Heart left ventricle (tissue), 13 donors: ENCODE measurements at regions not wholly inside any gene's neighbourhood (a gene's known extent, or its start where the extent isn't known, plus 50 kb on each side); places are given as distances from the start of the nearest gene placed in this dataset.

Source experiments
- CTCF ChIP-seq, 12 donors: fragments of 200-600 bp; sonication (generic) in 4 of 12; IDR thresholded peaks; one replicate each; pipeline versions ENCODE4 v1.5.0 to v1.8.0; 2018 to 2022; ENCODE audit warnings: antibody characterized with exemption in 12 of 12, mild to moderate bottlenecking in 5 of 12
- POLR2A ChIP-seq, 2 donors: fragments of 450-650 bp; IDR thresholded peaks; one replicate each; pipeline ENCODE4 v1.6.1; 2017; ENCODE audit warnings: antibody characterized with exemption in 2 of 2, mild to moderate bottlenecking in 2 of 2, moderate library complexity in 2 of 2
- donor health status: ischemic (EF 13 %, LVEDD 7.1; RV severe dilation, severe dysfunction).
- donor health status: DM: no; HTN: yes; CAD: no.
- donor health status: DM: no; HTN: no; CAD: no.
- donor health status: ischemic (EF 25% LVEDD 6.9; RV normal size, moderate dysfunction).
- donor health status: ischemic (EF 25% LVEDD 5.7; RV mildly dilated, moderate dysfunction).
- donor health status: ischemic (EF 35%, LVEDD 5.7; RV mildly dilated, moderate dysfunction).
- donor health status: nonischemic (EF 11% LVEDD 7.7; RV severe dilation, severe dysfunction).
- donor health status: DM: yes; HTN: yes; CAD: no.
- donor health status: PGD.
- donor health status: ischemic (EF 29% LVEDD 5.4; RV normal size, mild dysfunction).
- donor health status: nonischemic (EF 23%, LVEDD 6.1; RV moderate dilation, normal function).

DNA sequence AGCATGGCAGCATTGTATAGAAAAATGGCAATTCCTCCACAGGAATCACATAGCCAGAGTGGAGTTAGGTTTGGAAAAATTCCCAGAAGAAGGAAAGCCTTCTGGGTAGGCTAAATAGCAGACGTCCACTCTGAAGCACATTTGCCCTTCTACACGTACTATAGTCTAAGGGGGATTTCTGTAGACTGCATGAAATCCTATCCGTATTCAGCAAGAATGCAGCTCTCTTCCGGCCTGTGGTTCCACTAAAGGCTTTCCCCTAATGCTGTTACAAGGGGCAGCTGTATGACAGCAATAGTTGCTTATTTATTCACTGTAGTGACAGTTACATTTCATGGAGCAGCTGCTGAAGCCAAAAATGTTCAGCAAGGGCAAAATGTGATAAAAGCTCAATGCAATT lies 263.6 kb downstream of the RWDD3 start:
- no peak for TF ChIP-seq CTCF (IDR thresholded peaks at IDR 0.05)
- TF ChIP-seq POLR2A (IDR thresholded peaks at IDR 0.05), result no peak
